ENCODE measurements at regions not wholly inside any gene's neighbourhood (a gene's known extent, or its start where the extent isn't known, plus 50 kb on each side); places are given as distances from the start of the nearest gene placed in this dataset.

DNA sequence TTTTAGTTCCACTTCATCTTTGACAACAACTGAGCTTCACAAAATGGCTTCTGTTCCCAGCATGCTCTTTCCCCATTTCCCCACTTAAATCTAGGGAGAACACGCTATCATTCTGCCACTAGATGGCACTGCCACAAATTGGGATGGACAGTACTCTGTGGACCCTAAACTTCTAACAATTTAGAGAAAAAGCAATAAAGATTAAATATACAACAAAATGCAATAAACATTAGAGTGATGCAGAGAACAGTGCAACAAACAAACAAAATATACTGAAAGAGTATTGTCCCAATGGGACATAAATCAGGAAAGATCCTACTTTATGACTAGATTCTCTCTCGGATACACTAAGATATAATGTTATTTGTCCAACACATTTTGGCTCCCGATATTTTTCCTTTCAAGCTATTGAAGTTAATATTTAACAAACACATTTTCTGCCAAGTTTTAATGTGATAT is 169.7 kb upstream of the TMCO5A start:
- TF ChIP-seq, protein P1, sequence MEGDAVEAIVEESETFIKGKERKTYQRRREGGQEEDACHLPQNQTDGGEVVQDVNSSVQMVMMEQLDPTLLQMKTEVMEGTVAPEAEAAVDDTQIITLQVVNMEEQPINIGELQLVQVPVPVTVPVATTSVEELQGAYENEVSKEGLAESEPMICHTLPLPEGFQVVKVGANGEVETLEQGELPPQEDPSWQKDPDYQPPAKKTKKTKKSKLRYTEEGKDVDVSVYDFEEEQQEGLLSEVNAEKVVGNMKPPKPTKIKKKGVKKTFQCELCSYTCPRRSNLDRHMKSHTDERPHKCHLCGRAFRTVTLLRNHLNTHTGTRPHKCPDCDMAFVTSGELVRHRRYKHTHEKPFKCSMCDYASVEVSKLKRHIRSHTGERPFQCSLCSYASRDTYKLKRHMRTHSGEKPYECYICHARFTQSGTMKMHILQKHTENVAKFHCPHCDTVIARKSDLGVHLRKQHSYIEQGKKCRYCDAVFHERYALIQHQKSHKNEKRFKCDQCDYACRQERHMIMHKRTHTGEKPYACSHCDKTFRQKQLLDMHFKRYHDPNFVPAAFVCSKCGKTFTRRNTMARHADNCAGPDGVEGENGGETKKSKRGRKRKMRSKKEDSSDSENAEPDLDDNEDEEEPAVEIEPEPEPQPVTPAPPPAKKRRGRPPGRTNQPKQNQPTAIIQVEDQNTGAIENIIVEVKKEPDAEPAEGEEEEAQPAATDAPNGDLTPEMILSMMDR (IDR thresholded peaks at IDR 0.05; ENCODE audit: low read depth, low read length, missing control alignments): peak; percentile 79
- in situ Hi-C loops (cut with HindIII; ENCODE audit: low pct_ligation_motif_present, low sequenced_read_pairs): no loop called here
- Histone ChIP-seq H3K27me3 (replicated peaks) (no peaks in the 10 kb centered on the region), H3K36me3 (replicated peaks) (no peaks in the 10 kb centered on the region), H3K4me3 (ENCODE audit: low read depth, low read length) (no peak overlapping the region), H3K27ac (no peak overlapping the region)
- peak; percentile 60 for DNase-seq

DNA sequence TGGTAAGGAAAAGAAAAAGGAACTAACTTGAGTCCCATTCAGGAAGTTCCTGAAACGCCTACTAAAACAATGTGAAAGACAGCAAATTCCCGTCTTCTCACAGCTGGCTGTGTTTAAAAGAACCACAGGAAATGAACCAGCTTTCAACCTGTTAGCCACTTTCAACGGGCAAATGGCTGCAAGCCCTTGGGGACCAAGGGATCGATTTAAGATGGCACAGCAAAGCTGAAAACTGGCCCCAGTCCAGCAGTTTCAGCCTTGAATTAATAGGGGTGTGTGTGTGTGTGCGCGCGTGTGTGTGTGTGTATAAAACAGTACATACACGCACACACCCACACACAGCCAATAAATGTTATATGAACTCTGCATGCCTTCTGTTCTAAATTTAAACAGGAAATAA is 168.7 kb upstream of the TMCO5A start:
- TF ChIP-seq, protein P1 (IDR thresholded peaks at IDR 0.05; ENCODE audit: low read depth, low read length, missing control alignments): no peak
- H3K4me3 ChIP-seq (ENCODE audit: low read depth, low read length): no peak overlapping the region
- peak; percentile 1 for DNase-seq
- H3K27ac ChIP-seq: no peak overlapping the region
- no peaks in the 10 kb centered on the region for H3K36me3 ChIP-seq (replicated peaks)
- no peaks in the 10 kb centered on the region for H3K27me3 ChIP-seq (replicated peaks)
- in situ Hi-C loops (cut with HindIII; ENCODE audit: low pct_ligation_motif_present, low sequenced_read_pairs): no loop called here

DNA sequence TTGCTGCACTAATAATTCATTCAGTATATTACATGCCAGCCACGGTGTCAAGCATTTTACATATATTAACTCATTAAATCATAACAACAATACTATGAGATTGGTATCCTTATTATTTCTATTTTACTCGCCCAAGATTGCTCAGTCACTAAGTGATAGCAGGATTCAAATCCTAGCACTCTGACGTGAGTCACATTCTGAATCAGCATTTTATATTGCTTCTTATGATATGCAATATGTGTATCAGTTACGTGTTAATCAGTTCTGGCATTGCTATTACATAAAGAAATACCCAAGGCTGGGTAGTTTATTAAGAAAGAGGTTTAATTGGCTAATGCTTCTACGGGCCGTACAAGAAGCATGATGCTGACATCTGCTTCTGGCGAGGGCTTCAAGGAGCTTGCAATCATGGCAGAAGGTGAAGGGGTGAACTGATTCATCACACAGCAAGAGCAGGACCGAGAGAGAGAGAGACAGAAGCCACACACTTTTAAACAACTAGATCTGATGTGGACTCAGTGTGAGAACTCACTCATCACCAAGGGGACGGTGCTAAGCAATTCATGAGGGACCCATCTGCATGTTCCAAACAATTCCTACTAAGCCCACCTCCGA is 166.5 kb upstream of the TMCO5A start:
- in situ Hi-C loops (cut with HindIII; ENCODE audit: low pct_ligation_motif_present, low sequenced_read_pairs): no loop called here

DNA sequence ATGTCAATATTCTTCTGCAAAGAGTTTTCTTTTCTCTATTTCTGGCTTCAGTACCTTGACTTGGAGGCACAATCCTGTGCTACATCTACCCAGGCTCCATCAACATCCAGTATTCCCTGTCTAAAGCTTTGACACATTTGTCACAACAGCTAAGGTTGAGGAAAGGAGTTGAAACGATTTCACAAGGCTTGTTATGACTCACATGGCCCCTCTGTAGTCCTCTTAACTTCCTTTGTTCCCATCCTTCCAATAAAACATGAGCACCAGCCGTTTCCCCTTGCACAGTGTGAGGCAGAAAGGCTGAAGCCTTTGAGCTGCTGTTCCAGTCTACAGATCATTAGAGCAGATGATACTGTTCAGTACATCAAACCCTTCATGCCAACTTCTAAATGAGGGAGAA is 163.0 kb upstream of the TMCO5A start:
- Histone ChIP-seq H3K4me3 (ENCODE audit: low read depth, low read length) (no peak overlapping the region), H3K27me3 (replicated peaks) (no peaks in the 10 kb centered on the region), H3K27ac (no peak overlapping the region), H3K36me3 (replicated peaks) (no peaks in the 10 kb centered on the region)
- in situ Hi-C loops (cut with HindIII; ENCODE audit: low pct_ligation_motif_present, low sequenced_read_pairs): no loop called here
- DNase-seq: no peak
- TF ChIP-seq, protein P1 (IDR thresholded peaks at IDR 0.05; ENCODE audit: low read depth, low read length, missing control alignments): no peak

More for the DNA sequence above, 166.5 kb upstream of the TMCO5A start:
- TF ChIP-seq, protein P1 (IDR thresholded peaks at IDR 0.05; ENCODE audit: low read depth, low read length, missing control alignments): no peak
- DNase-seq: peak; percentile 23
- Histone ChIP-seq H3K4me3 (ENCODE audit: low read depth, low read length) (no peak overlapping the region), H3K27ac (no peak overlapping the region), H3K36me3 (replicated peaks) (no peaks in the 10 kb centered on the region), H3K27me3 (replicated peaks) (no peaks in the 10 kb centered on the region)

DNA sequence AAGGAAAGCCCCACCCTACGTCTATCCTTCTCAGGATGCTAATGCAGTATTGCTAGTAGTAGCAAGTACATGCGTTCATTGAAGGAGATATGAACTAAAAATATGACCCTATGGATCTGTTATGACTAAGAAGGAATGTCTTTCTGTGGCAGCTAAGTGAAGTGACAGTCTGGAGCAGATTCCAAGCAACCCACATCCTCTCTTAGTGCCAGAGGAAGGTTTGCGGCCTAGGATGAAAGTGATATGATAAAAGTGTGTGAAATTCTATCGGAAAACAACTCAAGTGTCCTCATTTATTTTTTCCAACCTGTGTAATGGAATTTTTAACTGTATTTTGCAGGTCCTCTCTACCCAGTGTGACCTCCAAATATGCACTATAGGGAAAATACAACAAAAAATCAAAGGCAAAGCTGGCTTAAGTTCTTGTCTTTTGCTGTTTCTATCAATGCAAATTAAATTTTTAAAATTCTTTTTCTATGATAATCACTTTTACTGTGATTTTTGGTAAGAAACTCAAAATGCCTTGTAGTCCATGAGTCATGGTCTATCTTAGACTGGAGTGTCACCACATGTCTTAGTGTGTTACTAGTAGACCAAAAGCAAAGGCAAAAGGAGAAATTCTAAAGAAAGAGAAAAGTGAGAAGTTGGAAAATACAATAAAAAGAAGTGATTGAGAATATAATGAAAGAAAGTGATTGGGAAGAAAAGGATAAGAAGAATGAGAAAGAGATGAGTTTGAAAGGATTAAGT is 161.2 kb upstream of the TMCO5A start:
- DNase-seq: peak; percentile 81
- in situ Hi-C loops (cut with HindIII; ENCODE audit: low pct_ligation_motif_present, low sequenced_read_pairs): no loop called here
- no peaks in the 10 kb centered on the region for H3K36me3 ChIP-seq (replicated peaks)
- H3K27ac ChIP-seq: peak overlapping the region; percentile 58
- H3K27me3 ChIP-seq (replicated peaks): no peaks in the 10 kb centered on the region
- TF ChIP-seq, protein P1 (IDR thresholded peaks at IDR 0.05; ENCODE audit: low read depth, low read length, missing control alignments): no peak
- no peak overlapping the region for H3K4me3 ChIP-seq (ENCODE audit: low read depth, low read length)

Data from brain microvascular endothelial cell (primary cell).